ENCODE measurements at regions not wholly inside any gene's neighbourhood (a gene's known extent, or its start where the extent isn't known, plus 50 kb on each side); places are given as distances from the start of the nearest gene placed in this dataset.
A peak's percentile ranks its signal among the peaks of the same experiment; 100 is the strongest.

DNA sequence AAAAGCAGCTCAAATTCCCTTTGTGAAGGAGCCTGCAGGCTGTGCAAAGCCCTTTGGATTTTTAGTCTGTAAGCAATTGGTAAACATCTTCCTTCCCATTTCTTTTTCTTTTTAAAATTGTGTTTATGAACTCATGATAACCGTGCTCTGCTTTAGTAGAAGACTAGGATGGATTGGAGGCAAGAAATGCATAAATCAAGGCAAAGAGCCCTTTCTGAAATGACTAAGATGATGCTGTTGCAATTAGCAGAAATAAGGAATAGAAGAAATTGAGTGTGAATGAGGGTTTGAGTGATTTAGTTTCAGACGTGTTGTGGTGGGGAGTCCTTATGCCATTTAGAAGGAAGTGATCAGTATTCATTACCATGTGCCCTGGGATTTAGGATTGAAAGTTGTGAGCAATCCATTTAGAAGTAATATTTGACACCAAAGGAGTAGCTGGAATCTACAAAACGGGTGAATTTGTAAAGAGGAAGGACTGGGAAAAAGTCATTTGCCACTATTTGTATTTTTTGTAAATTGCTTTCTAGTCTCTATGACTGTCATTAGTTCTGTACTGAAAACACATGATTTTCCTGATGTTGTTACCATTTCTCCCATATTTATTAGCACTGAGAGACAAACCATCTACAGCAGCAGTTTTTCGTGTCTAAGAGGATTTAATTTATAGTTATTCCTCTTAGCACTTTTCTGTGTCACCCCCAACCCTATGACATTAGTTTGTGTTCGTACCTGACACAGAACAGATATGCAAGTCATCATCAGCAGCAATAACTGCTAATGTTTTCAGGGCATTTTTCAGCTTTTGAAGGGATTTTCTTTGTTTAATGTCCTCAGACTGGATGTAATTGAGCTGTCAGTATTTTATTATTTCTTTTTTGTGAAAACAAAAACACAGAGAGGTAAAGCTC, 265.0 kb downstream of the UTRN start:
- no peak for TF ChIP-seq CTCF (IDR thresholded peaks at IDR 0.05; ENCODE audit: low read depth, low read length)
- H3K4me3 ChIP-seq (ENCODE audit: low read depth, low read length) = no peak overlapping the region
- no peaks in the 10 kb centered on the region for H3K27me3 ChIP-seq
- H3K9me3 ChIP-seq = no peaks in the 10 kb centered on the region
- no peaks in the 10 kb centered on the region for H3K36me3 ChIP-seq
- DNase-seq = no peak
- H3K4me1 ChIP-seq = no peaks in the 10 kb centered on the region; the same call in none of the 2 replicates

DNA sequence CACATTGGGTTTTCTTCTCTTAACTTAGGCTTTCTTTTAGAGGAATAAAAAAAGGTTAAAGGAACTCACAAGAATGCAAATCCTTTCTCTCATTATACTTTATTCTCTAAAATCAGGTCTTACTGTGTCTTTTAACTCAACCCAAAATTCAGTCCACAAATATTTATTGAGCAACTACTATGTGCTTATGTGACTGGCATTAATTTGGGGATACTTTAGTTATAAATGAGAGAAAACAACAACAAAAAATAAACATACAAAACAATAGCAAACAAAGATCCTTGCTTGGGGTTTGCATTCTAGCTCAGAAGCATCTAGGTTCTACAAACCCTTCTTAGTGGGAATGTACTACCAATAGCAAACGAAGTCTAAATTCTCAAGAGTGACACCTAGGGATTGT, 266.2 kb downstream of the UTRN start:
- Histone ChIP-seq H3K27me3 (no peaks in the 10 kb centered on the region), H3K36me3 (no peaks in the 10 kb centered on the region), H3K4me1 (no peaks in the 10 kb centered on the region; the same call in 1 of the 2 replicates), H3K4me3 (ENCODE audit: low read depth, low read length) (no peak overlapping the region), H3K9me3 (no peaks in the 10 kb centered on the region)
- no peak for TF ChIP-seq CTCF (IDR thresholded peaks at IDR 0.05; ENCODE audit: low read depth, low read length)
- no peak for DNase-seq

DNA sequence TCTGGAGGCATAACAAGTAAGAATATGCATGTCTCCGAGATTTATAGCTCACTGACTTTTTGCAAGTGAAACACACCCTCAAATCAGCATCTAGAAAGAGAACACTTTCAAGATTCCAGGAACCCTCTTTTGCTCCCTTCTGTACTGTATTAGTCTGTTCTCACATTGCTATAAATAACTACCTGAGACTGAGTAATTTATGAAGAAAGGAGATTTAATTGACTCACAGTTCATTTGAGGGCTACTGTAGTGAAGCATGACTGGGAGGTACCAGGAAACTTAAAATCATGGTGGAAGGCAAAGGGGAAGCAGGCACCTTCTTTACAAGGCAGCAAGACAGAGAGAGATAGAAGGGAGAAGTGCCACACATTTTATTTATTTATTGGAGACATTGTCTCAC, 269.9 kb downstream of the UTRN start:
- Histone ChIP-seq H3K4me3 (ENCODE audit: low read depth, low read length) (no peak overlapping the region), H3K27me3 (no peaks in the 10 kb centered on the region), H3K36me3 (no peaks in the 10 kb centered on the region), H3K9me3 (no peaks in the 10 kb centered on the region), H3K4me1 (no peaks in the 10 kb centered on the region)
- no peak for TF ChIP-seq CTCF (IDR thresholded peaks at IDR 0.05; ENCODE audit: low read depth, low read length)
- DNase-seq = no peak

DNA sequence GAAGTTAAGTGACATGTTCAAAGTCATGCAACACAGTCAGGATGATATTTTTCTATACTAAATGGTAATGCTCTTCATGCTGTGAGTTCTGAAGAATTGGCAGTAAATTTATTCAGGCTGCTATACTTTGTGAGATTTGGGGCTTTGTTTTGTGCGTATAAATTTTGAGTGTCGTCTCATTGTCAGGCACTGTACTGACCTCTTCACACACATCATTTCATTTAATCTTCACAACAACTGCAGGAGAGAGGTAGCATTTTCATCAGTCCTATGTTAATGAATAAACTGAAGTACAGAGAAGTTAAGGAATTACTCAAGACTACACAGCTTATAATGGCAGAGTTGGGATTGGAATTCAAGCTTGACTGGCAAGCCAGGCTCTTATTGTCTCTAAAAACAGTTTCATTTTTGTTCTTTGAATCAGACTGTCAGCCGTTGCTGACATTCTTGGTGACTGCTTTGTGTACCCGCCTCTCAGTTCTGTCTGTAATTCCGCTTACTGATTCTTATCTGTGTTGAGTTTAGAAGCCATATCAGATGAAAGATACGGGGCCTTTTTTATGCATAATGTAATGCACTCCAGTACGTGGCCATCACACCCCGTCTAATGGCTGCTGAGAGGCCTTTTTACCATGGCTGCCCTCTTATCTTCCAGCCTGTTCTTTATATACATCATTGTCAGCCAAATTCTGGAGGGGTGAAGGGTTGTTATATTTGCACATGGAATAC, 274.9 kb downstream of the UTRN start:
- TF ChIP-seq CTCF (IDR thresholded peaks at IDR 0.05; ENCODE audit: low read depth, low read length) = no peak
- Histone ChIP-seq H3K36me3 (no peaks in the 10 kb centered on the region), H3K4me1 (0 out of 2 replicates have a peak, but pooled peaks cover 4% of the 10 kb centered on the region), H3K27me3 (no peaks in the 10 kb centered on the region), H3K4me3 (ENCODE audit: low read depth, low read length) (peak overlapping the region; percentile 7; the same call in 1 of the 2 replicates), H3K9me3 (no peaks in the 10 kb centered on the region)
- DNase-seq = no peak

DNA sequence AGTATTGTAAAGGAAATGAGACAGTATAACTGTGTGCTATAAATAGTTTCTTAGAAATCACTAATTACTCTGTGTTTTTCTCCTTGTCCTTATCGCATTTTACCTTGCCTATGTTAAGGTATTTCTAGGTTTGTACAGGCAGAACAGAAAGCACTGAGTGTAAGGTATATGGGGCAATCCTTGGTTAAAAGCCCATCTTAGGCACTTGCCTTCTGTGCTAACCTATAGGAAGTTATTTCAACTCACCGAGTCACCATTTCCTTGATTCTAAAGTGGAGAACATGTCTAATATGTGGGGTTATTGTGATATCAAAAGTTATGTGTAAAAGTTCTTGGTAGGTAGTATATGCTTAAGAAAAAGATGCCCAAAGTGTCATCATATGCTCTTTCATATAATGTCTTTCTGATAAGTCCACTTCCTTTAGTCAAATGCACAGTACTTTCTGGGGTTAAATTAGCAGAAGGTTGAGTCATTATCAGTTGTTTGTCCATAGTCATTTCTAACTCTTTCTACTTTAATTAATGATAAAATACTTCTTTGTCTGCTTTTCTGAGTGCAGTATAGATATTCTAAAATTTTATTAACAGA, 276.4 kb downstream of the UTRN start:
- no peak for DNase-seq
- H3K4me3 ChIP-seq (ENCODE audit: low read depth, low read length) = no peak overlapping the region
- no peak for TF ChIP-seq CTCF (IDR thresholded peaks at IDR 0.05; ENCODE audit: low read depth, low read length)

More for the DNA sequence above, 276.4 kb downstream of the UTRN start:
- 0 out of 2 replicates have a peak, but pooled peaks cover 4% of the 10 kb centered on the region for H3K4me1 ChIP-seq
- no peaks in the 10 kb centered on the region for H3K9me3 ChIP-seq
- no peaks in the 10 kb centered on the region for H3K36me3 ChIP-seq
- H3K27me3 ChIP-seq = no peaks in the 10 kb centered on the region
